22Rv1 (cell line): ENCODE measurements at regions not wholly inside any gene's neighbourhood (a gene's known extent, or its start where the extent isn't known, plus 50 kb on each side); places are given as distances from the start of the nearest gene placed in this dataset.

Experiments
- ZFX ChIP-seq: fragments of 450-650 bp; IDR thresholded peaks from 2 replicates; pipeline ENCODE4 v1.6.1; 2017; ENCODE audit warnings: antibody characterized with exemption, borderline replicate concordance
- TF ChIP-seq, protein P1 (sequence below): fragments of 450-650 bp; IDR thresholded peaks from 2 replicates; pipeline ENCODE4 v1.5.1; 2017; ENCODE audit warnings: mild to moderate bottlenecking

DNA sequence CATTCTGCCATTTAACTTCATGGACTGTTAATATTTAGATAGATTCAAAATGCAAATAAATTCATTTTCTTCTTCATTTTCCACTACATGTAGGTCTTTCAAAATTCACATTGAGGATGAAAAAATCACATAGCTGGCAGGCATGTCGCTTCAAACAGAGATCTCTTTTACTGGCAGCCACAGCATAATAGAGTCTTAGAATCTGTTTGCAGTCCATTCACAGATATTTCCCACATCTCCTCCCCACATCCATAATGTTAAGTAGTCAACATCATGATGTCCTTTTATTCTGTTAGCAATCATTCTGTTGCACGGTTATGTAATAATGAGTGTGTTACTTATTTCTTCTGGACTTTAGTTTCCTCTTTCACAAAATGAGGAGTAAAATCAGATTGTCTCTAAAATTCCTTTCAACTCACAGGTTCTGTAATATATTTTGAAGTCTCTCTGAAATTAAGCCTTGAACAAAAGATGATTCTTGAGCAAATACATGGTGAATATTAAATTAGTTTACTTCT is 257.5 kb upstream of the SNX7 start:
- TF ChIP-seq, protein P1, sequence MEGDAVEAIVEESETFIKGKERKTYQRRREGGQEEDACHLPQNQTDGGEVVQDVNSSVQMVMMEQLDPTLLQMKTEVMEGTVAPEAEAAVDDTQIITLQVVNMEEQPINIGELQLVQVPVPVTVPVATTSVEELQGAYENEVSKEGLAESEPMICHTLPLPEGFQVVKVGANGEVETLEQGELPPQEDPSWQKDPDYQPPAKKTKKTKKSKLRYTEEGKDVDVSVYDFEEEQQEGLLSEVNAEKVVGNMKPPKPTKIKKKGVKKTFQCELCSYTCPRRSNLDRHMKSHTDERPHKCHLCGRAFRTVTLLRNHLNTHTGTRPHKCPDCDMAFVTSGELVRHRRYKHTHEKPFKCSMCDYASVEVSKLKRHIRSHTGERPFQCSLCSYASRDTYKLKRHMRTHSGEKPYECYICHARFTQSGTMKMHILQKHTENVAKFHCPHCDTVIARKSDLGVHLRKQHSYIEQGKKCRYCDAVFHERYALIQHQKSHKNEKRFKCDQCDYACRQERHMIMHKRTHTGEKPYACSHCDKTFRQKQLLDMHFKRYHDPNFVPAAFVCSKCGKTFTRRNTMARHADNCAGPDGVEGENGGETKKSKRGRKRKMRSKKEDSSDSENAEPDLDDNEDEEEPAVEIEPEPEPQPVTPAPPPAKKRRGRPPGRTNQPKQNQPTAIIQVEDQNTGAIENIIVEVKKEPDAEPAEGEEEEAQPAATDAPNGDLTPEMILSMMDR: no peak
- no peak for TF ChIP-seq ZFX
